Keratinocyte (primary cell): ENCODE measurements at regions not wholly inside any gene's neighbourhood (a gene's known extent, or its start where the extent isn't known, plus 50 kb on each side); places are given as distances from the start of the nearest gene placed in this dataset.

ENCODE experiments used
- DNase-seq: peaks from one replicate; pipeline ENCODE4 v3.0.0-alpha.2; 2011; ENCODE audit warnings: low read depth, missing footprints, low spot score
- FAIRE-seq: peaks from 2 replicates; lab custom pipeline; 2011; peaks lifted over from hg19 to GRCh38; lab: Jason Lieb, UNC
- H2AFZ ChIP-seq: 2 replicates; pipeline ENCODE4 v1.6.0; 2012; ENCODE audit warnings: low read length, control low read depth, inconsistent platforms; ENCODE audit not compliant: control insufficient read depth
- H3K27ac ChIP-seq: 2 replicates; pipeline ENCODE4 v1.5.1; 2011; ENCODE audit warnings: low read length; ENCODE audit not compliant: control insufficient read depth, insufficient read depth
- H3K27me3 ChIP-seq: 3 replicates; pipeline ENCODE4 v1.6.0; 2011; ENCODE audit warnings: low read length; ENCODE audit not compliant: control insufficient read depth, insufficient read depth; ENCODE audit errors: extremely low read depth
- H3K36me3 ChIP-seq, 2 experiments: 2 replicates in 1 of 2; 3 replicates in 1 of 2; pipeline ENCODE4 v1.5.1; 2011; ENCODE audit warnings: low read length in 2 of 2, mild to moderate bottlenecking in 1 of 2; ENCODE audit not compliant: control insufficient read depth in 2 of 2, insufficient read depth in 2 of 2; ENCODE audit errors: extremely low read depth in 1 of 2
- H3K4me1 ChIP-seq: 3 replicates; pipeline ENCODE4 v1.5.1; 2011; ENCODE audit warnings: low read length; ENCODE audit not compliant: control insufficient read depth, insufficient read depth; ENCODE audit errors: extremely low read depth
- H3K4me2 ChIP-seq: 3 replicates; pipeline ENCODE4 v1.6.0; 2011; ENCODE audit warnings: low read depth, low read length; ENCODE audit not compliant: control insufficient read depth, insufficient read depth; ENCODE audit errors: extremely low read depth
- H3K4me3 ChIP-seq, 3 experiments: fragments of 200-600 bp in 1 of 3; sonication (generic) in 1 of 3; 2 replicates in 2 of 3; 3 replicates in 1 of 3; pipeline ENCODE4 v1.5.1; 2011 to 2016; ENCODE audit warnings: low read length in 3 of 3, mild to moderate bottlenecking in 3 of 3, control low read depth in 2 of 3, inconsistent platforms in 1 of 3, low read depth in 1 of 3, mixed read lengths in 1 of 3, mixed run types in 1 of 3, moderate library complexity in 1 of 3; ENCODE audit not compliant: control insufficient read depth in 2 of 3, insufficient read depth in 2 of 3; ENCODE audit errors: extremely low read depth in 1 of 3
- H3K79me2 ChIP-seq: 2 replicates; pipeline ENCODE4 v1.6.0; 2012; ENCODE audit warnings: low read length; ENCODE audit not compliant: control insufficient read depth, insufficient read depth
- H3K9ac ChIP-seq: 3 replicates; pipeline ENCODE4 v1.6.0; 2011; ENCODE audit warnings: low read length; ENCODE audit not compliant: control insufficient read depth, insufficient read depth; ENCODE audit errors: extremely low read depth
- H3K9me1 ChIP-seq: 3 replicates; pipeline ENCODE4 v1.6.0; 2011; ENCODE audit warnings: low read length; ENCODE audit not compliant: control insufficient read depth, insufficient read depth; ENCODE audit errors: extremely low read depth
- H3K9me3 ChIP-seq: 2 replicates; pipeline ENCODE4 v1.5.1; 2012; ENCODE audit warnings: low read depth, low read length; ENCODE audit not compliant: control insufficient read depth
- H4K20me1 ChIP-seq: 3 replicates; pipeline ENCODE4 v1.6.0; 2011; ENCODE audit warnings: low read length; ENCODE audit not compliant: control insufficient read depth, insufficient read depth; ENCODE audit errors: extremely low read depth
- EZH2 ChIP-seq: IDR thresholded peaks from one replicate; pipeline ENCODE4 v1.6.1; 2012; ENCODE audit warnings: inconsistent platforms, mild to moderate bottlenecking, low read length, moderate library complexity
- dilution Hi-C: fragments of 300-500 bp; cut with MboI; formaldehyde crosslinking; loops from one replicate; pipeline ENCODE4 v1.7.0; 2020; ENCODE audit warnings: low sequenced_read_pairs; ENCODE audit not compliant: extremely low pct_ligation_motif_present
- TF ChIP-seq, protein P1 (sequence below), 3 experiments: IDR thresholded peaks in 1 of 3; conservative IDR thresholded peaks in 1 of 3; optimal IDR thresholded peaks in 1 of 3; 2 replicates in 2 of 3; 3 replicates in 1 of 3; pipeline versions ENCODE3 to v1.5.1; 2011; ENCODE audit warnings: low read length in 3 of 3, mild to moderate bottlenecking in 3 of 3, moderate library complexity in 2 of 3, control low read depth in 1 of 3, inconsistent platforms in 1 of 3; ENCODE audit not compliant: insufficient read depth in 2 of 3; ENCODE audit errors: extremely low read depth in 1 of 3

DNA sequence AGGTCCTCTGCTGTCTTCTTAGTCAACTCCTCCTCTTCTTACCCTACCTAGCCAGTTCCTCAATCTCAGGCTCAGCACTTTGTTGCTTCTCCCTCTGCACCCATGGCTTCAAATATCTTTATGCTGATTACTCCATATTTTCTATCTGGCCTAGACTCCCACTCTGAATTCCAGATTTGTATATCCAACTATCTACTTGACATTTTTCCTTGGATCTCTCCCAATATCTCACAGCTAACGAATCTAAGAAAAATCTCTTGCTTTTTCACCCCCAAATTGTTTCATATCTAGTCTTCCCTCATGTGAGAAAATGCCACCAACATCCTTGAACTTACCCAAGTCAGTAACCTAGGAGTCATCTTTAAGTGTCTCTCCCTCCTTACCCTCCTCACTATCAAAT lies 176.4 kb upstream of the ERCC4 start:
- Histone ChIP-seq H2AFZ (no peak overlapping the region), H4K20me1 (no peaks in the 10 kb centered on the region), H3K9me3 (no peaks in the 10 kb centered on the region), H3K27ac (no peak overlapping the region), H3K27me3 (no peaks in the 10 kb centered on the region), H3K9me1 (no peaks in the 10 kb centered on the region), H3K36me3 (no peaks in the 10 kb centered on the region), H3K9ac (no peak overlapping the region), H3K79me2 (no peaks in the 10 kb centered on the region), H3K4me3 (no peak overlapping the region), H3K4me2 (no peak overlapping the region), H3K4me1 (no peaks in the 10 kb centered on the region)
- no peak for FAIRE-seq
- no peak for TF ChIP-seq EZH2
- TF ChIP-seq, protein P1, sequence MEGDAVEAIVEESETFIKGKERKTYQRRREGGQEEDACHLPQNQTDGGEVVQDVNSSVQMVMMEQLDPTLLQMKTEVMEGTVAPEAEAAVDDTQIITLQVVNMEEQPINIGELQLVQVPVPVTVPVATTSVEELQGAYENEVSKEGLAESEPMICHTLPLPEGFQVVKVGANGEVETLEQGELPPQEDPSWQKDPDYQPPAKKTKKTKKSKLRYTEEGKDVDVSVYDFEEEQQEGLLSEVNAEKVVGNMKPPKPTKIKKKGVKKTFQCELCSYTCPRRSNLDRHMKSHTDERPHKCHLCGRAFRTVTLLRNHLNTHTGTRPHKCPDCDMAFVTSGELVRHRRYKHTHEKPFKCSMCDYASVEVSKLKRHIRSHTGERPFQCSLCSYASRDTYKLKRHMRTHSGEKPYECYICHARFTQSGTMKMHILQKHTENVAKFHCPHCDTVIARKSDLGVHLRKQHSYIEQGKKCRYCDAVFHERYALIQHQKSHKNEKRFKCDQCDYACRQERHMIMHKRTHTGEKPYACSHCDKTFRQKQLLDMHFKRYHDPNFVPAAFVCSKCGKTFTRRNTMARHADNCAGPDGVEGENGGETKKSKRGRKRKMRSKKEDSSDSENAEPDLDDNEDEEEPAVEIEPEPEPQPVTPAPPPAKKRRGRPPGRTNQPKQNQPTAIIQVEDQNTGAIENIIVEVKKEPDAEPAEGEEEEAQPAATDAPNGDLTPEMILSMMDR (optimal IDR thresholded peaks at IDR 0.05 in 1 of 3, IDR thresholded peaks at IDR 0.05 in 1 of 3, conservative IDR thresholded peaks at IDR 0.05 in 1 of 3; ENCODE audit: extremely low read depth in 1 of 3, insufficient read depth in 2 of 3, low read length in 3 of 3): no peak
- no peak for DNase-seq
- dilution Hi-C loops: no loop called here

DNA sequence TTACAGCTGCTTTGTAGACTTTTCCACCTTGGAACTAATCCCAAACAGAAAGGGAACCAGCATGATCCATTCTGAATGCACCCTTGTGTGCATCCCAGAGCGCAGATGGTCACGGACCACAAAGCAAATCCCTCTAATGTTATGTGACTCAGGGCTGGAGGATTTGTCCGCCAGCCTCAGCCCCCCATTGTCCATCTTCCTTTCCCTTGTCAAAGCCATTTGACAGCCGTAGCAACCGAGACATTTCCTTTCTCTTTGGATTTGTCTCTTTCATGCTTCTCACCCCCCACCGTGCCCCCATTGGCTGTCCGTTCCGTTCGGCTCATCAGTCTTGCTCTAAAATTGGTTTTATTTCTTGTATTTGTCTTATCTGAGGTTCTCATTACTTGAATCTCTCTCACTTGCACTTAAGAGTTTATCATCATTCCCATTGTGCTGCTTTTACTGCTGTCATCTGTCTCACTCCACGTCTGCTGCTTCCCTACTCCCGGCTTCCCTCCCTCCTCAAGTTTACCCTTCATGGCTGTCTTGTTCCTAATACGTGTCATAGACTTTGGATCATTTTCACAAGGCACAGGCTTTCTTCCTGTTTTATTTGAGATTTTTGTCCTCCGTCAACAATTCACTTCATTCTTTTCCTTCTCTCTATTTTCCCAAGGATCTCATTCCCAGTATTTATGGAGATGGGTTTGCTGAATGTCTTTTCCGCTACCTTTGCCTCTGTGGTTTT lies 163.4 kb upstream of the ERCC4 start:
- H3K9me1 ChIP-seq: no peaks in the 10 kb centered on the region
- H3K9me3 ChIP-seq: no peaks in the 10 kb centered on the region
- H3K36me3 ChIP-seq: no peaks in the 10 kb centered on the region
- FAIRE-seq (no peak), DNase-seq (no peak)
- TF ChIP-seq, protein P1 (optimal IDR thresholded peaks at IDR 0.05 in 1 of 3, IDR thresholded peaks at IDR 0.05 in 1 of 3, conservative IDR thresholded peaks at IDR 0.05 in 1 of 3; ENCODE audit: extremely low read depth in 1 of 3, insufficient read depth in 2 of 3, low read length in 3 of 3): no peak
- no peak for TF ChIP-seq EZH2
- dilution Hi-C loops: no loop called here
- H3K79me2 ChIP-seq: no peaks in the 10 kb centered on the region
- H3K4me2 ChIP-seq: no peak overlapping the region
- no peaks in the 10 kb centered on the region for H3K4me1 ChIP-seq
- H2AFZ ChIP-seq: no peak overlapping the region
- no peaks in the 10 kb centered on the region for H4K20me1 ChIP-seq
- no peak overlapping the region for H3K4me3 ChIP-seq
- H3K9ac ChIP-seq: no peak overlapping the region
- H3K27me3 ChIP-seq: no peaks in the 10 kb centered on the region
- H3K27ac ChIP-seq: no peak overlapping the region
